ENCODE measurements at regions not wholly inside any gene's neighbourhood (a gene's known extent, or its start where the extent isn't known, plus 50 kb on each side); places are given as distances from the start of the nearest gene placed in this dataset.

DNA sequence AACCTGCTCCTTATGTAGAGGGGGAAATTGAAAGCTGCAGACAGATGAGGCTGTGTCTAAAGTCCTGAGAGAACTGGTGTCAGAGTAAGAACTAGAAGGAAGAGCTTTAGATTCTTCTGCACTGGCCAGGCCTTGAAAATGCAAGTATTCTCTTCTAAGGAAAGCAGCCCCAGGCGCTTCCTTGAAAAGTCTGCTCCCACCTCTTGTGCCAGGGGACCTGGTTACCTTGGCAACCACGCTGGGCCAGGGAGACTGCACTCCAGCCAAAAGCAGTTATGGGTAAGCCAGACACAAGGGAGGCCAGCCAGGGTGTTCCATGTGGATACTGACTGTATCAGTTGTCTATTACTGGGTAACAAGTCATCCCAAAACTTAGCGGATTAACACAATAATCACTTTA is 228.6 kb upstream of the SDK2 start:
- TF ChIP-seq POLR2AphosphoS5 (IDR thresholded peaks at IDR 0.05; ENCODE audit: low read depth, low read length) (no peak), SIN3A (IDR thresholded peaks at IDR 0.05; ENCODE audit: borderline replicate concordance, insufficient read depth, low read length) (no peak), TAF1 (IDR thresholded peaks at IDR 0.05; ENCODE audit: borderline replicate concordance, insufficient read depth, low read length) (no peak), FOXP2 (optimal IDR thresholded peaks at IDR 0.05; ENCODE audit: borderline replicate concordance, extremely low read depth, extremely low read length, insufficient read depth) (no peak)
- TF ChIP-seq, protein P1, sequence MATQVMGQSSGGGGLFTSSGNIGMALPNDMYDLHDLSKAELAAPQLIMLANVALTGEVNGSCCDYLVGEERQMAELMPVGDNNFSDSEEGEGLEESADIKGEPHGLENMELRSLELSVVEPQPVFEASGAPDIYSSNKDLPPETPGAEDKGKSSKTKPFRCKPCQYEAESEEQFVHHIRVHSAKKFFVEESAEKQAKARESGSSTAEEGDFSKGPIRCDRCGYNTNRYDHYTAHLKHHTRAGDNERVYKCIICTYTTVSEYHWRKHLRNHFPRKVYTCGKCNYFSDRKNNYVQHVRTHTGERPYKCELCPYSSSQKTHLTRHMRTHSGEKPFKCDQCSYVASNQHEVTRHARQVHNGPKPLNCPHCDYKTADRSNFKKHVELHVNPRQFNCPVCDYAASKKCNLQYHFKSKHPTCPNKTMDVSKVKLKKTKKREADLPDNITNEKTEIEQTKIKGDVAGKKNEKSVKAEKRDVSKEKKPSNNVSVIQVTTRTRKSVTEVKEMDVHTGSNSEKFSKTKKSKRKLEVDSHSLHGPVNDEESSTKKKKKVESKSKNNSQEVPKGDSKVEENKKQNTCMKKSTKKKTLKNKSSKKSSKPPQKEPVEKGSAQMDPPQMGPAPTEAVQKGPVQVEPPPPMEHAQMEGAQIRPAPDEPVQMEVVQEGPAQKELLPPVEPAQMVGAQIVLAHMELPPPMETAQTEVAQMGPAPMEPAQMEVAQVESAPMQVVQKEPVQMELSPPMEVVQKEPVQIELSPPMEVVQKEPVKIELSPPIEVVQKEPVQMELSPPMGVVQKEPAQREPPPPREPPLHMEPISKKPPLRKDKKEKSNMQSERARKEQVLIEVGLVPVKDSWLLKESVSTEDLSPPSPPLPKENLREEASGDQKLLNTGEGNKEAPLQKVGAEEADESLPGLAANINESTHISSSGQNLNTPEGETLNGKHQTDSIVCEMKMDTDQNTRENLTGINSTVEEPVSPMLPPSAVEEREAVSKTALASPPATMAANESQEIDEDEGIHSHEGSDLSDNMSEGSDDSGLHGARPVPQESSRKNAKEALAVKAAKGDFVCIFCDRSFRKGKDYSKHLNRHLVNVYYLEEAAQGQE (IDR thresholded peaks at IDR 0.05; ENCODE audit: insufficient read depth in 1 of 2, low read depth in 2 of 2, low read length in 2 of 2): no peak

All from PFSK-1 (cell line).